Osteoblast (primary cell): ENCODE measurements at regions not wholly inside any gene's neighbourhood (a gene's known extent, or its start where the extent isn't known, plus 50 kb on each side); places are given as distances from the start of the nearest gene placed in this dataset.
A peak's percentile ranks its signal among the peaks of the same experiment; 100 is the strongest.

Source experiments
- DNase-seq: peaks from one replicate; pipeline ENCODE4 v3.0.0; 2011; ENCODE audit warnings: low spot score, mixed read lengths; ENCODE audit not compliant: insufficient read length; ENCODE audit errors: missing footprints
- H2AFZ ChIP-seq: 2 replicates; pipeline ENCODE4 v1.6.0; 2011; ENCODE audit warnings: mild to moderate bottlenecking, low read length
- H3K27ac ChIP-seq: 2 replicates; pipeline ENCODE4 v1.5.1; 2011; ENCODE audit warnings: mild to moderate bottlenecking, low read depth, low read length, moderate library complexity
- H3K27me3 ChIP-seq: 2 replicates; pipeline ENCODE4 v1.6.0; 2012; ENCODE audit warnings: mild to moderate bottlenecking, control low read depth, inconsistent platforms, low read length, moderate library complexity; ENCODE audit not compliant: insufficient read depth
- H3K36me3 ChIP-seq: 2 replicates; pipeline ENCODE4 v1.5.1; 2011; ENCODE audit warnings: mild to moderate bottlenecking, low read length, control low read depth, moderate library complexity; ENCODE audit not compliant: insufficient read depth
- H3K4me1 ChIP-seq: 2 replicates; pipeline ENCODE4 v1.5.1; 2011; ENCODE audit warnings: mild to moderate bottlenecking, low read length, control low read depth, moderate library complexity; ENCODE audit not compliant: insufficient read depth
- H3K4me2 ChIP-seq: 2 replicates; pipeline ENCODE4 v1.6.0; 2011; ENCODE audit warnings: mild to moderate bottlenecking, low read length; ENCODE audit not compliant: insufficient read depth
- H3K4me3 ChIP-seq: fragments of 200-600 bp; sonication (generic); 3 replicates; pipeline ENCODE4 v1.5.1; 2012; ENCODE audit warnings: mild to moderate bottlenecking, low read length, inconsistent platforms; ENCODE audit not compliant: insufficient read depth
- H3K79me2 ChIP-seq: 2 replicates; pipeline ENCODE4 v1.6.0; 2012; ENCODE audit warnings: mild to moderate bottlenecking, low read length, control low read depth, inconsistent platforms; ENCODE audit not compliant: insufficient read depth
- H3K9me3 ChIP-seq: 2 replicates; pipeline ENCODE4 v1.5.1; 2011; ENCODE audit warnings: low read depth, low read length, control low read depth
- H4K20me1 ChIP-seq: 2 replicates; pipeline ENCODE4 v1.6.0; 2012; ENCODE audit warnings: mild to moderate bottlenecking, low read length, control low read depth; ENCODE audit not compliant: insufficient read depth
- TF ChIP-seq, protein P1 (sequence below): IDR thresholded peaks from 2 replicates; pipeline ENCODE4 v1.5.1; 2011; ENCODE audit warnings: mild to moderate bottlenecking, low read depth, low read length, moderate library complexity; ENCODE audit errors: extremely low read depth

DNA sequence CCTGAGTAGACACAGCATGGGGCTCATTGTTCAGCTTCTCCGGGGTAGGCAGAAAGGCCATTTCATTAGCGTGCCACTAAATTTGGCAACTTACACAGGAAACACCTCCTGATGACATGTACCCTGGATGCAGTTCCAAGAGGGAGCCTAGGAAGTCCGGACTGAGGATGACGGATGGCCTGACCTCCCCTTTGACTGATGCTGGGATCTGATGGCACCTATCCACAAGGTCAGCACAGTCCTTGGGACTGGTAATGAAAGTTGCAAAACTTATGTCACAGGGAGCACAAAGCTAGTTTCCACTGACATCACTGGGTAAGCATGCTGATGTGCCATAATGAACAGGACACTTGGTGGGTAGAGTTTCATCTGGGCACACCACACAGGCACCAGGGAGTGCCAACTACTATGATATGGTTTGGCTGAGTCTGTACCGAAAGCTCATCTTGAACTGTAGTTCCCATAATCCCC lies 126.7 kb upstream of the ARL4C start:
- no peak overlapping the region for H3K4me2 ChIP-seq
- no peaks in the 10 kb centered on the region for H3K9me3 ChIP-seq
- TF ChIP-seq, protein P1, sequence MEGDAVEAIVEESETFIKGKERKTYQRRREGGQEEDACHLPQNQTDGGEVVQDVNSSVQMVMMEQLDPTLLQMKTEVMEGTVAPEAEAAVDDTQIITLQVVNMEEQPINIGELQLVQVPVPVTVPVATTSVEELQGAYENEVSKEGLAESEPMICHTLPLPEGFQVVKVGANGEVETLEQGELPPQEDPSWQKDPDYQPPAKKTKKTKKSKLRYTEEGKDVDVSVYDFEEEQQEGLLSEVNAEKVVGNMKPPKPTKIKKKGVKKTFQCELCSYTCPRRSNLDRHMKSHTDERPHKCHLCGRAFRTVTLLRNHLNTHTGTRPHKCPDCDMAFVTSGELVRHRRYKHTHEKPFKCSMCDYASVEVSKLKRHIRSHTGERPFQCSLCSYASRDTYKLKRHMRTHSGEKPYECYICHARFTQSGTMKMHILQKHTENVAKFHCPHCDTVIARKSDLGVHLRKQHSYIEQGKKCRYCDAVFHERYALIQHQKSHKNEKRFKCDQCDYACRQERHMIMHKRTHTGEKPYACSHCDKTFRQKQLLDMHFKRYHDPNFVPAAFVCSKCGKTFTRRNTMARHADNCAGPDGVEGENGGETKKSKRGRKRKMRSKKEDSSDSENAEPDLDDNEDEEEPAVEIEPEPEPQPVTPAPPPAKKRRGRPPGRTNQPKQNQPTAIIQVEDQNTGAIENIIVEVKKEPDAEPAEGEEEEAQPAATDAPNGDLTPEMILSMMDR, result no peak
- DNase-seq, result no peak
- H3K36me3 ChIP-seq, result no peaks in the 10 kb centered on the region
- H4K20me1 ChIP-seq, result no peaks in the 10 kb centered on the region
- H3K4me3 ChIP-seq, result no peak overlapping the region
- no peaks in the 10 kb centered on the region for H3K4me1 ChIP-seq
- H3K27ac ChIP-seq, result no peak overlapping the region
- H3K79me2 ChIP-seq, result no peaks in the 10 kb centered on the region
- H3K27me3 ChIP-seq, result peaks cover 8% of the 10 kb centered on the region
- no peak overlapping the region for H2AFZ ChIP-seq

DNA sequence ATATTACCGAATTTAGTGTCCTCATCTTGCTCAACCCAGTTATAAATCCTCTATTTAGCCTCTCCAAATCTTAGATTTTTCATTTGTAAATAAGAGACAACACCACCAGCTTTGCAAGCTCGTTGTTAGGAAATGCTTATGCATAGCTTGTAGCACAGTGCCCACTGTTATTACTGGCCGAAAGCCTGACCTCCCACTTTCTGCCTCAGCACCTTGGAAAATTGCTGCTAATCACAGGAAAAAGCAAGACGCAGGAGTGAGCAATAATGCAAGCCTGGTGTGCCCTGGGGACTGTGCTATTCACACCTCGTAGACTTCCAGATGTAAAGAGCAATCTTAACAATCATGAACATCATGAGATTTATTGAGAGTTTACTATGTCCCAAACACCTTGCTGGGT lies 124.2 kb upstream of the ARL4C start:
- Histone ChIP-seq H2AFZ (no peak overlapping the region), H3K9me3 (no peaks in the 10 kb centered on the region), H3K4me3 (no peak overlapping the region), H3K4me2 (no peak overlapping the region), H3K4me1 (no peaks in the 10 kb centered on the region), H3K79me2 (no peaks in the 10 kb centered on the region), H3K27me3 (no peaks in the 10 kb centered on the region), H3K27ac (no peak overlapping the region), H4K20me1 (no peaks in the 10 kb centered on the region), H3K36me3 (no peaks in the 10 kb centered on the region)
- no peak for DNase-seq
- TF ChIP-seq, protein P1, result no peak

DNA sequence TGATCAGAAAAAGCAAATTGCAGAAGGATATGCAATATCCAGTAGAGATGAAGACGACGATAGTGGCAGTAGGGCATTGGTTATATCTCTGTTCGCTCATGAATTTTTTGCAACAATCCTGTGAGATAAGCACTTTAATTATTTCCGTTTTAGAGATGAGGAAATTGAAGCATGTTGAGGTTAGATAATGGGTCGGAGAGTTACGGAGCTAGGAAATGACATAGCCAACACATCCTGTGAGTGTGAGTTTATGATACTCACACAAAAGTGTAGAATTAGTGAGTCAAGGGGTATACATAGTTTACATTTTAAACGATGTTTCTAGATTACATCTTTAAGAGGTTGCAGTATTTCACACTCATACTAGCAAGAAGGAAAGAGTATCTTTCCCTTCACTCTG lies 123.1 kb upstream of the ARL4C start:
- Histone ChIP-seq H3K27ac (no peak overlapping the region), H2AFZ (no peak overlapping the region), H3K27me3 (no peaks in the 10 kb centered on the region), H3K36me3 (no peaks in the 10 kb centered on the region), H3K4me3 (no peak overlapping the region), H3K79me2 (no peaks in the 10 kb centered on the region), H3K4me2 (no peak overlapping the region), H3K4me1 (no peaks in the 10 kb centered on the region), H3K9me3 (no peaks in the 10 kb centered on the region), H4K20me1 (no peaks in the 10 kb centered on the region)
- no peak for DNase-seq
- TF ChIP-seq, protein P1, result no peak

DNA sequence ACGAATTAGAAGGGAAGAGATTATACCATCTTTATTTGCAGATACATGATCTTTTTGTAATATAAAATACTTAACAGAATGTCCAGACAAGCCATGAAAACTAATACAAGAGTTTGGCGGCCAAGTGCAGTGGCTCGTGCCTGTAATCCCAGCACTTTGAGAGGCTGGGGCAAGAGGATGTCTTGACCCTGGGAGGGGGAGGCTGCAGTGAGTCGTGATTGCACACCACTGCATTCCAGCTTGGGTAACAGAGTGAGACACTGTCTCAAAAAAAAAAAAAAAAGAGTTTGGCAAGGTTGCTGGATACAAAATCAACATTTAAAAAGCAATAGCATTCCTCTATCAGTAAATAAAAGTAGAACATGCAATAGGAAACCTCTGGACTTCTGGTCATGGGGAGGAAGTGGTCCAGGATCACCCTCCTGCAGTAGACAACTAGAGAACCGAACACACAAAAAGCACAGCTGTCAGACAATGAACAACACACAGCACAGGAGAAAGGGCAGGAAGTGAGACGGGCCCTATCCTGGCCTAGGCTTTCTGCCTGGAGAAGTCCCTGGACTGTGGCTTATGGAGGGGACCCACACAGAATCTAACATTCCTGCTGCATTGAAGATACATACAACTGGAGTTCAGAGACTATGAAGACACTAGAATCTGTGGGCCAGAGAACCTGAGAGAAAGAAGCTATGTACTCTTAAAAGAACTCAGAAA lies 118.9 kb upstream of the ARL4C start:
- peak; percentile 22 for DNase-seq
- no peaks in the 10 kb centered on the region for H3K9me3 ChIP-seq
- H3K4me2 ChIP-seq, result no peak overlapping the region
- H3K79me2 ChIP-seq, result no peaks in the 10 kb centered on the region
- no peak overlapping the region for H3K27ac ChIP-seq
- H3K27me3 ChIP-seq, result no peaks in the 10 kb centered on the region
- no peaks in the 10 kb centered on the region for H3K36me3 ChIP-seq
- no peak overlapping the region for H2AFZ ChIP-seq
- no peaks in the 10 kb centered on the region for H3K4me1 ChIP-seq
- no peaks in the 10 kb centered on the region for H4K20me1 ChIP-seq
- no peak overlapping the region for H3K4me3 ChIP-seq
- TF ChIP-seq, protein P1, result no peak
